ENCODE measurements at regions not wholly inside any gene's neighbourhood (a gene's known extent, or its start where the extent isn't known, plus 50 kb on each side); places are given as distances from the start of the nearest gene placed in this dataset.

DNA sequence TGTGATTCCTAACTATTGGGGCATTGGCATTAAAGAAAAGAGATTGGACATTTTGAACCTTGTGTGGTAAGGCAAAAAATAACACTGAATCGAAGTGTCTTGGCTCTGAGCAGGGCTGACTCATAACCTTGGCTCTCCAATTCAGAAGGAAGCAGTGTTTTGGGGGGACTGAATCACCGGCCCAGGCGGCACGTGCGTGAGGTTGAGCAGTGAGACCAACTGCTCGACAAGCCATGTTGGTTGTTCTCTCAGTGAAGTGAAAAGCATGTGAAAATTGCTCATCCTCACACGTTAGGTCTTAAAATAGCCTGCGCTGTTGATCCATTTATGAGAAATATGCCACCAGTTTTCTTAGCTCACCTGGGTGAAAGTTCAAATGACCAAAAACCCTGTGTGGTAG is 137.8 kb upstream of the SPACA1 start:
- TF ChIP-seq, protein P1, sequence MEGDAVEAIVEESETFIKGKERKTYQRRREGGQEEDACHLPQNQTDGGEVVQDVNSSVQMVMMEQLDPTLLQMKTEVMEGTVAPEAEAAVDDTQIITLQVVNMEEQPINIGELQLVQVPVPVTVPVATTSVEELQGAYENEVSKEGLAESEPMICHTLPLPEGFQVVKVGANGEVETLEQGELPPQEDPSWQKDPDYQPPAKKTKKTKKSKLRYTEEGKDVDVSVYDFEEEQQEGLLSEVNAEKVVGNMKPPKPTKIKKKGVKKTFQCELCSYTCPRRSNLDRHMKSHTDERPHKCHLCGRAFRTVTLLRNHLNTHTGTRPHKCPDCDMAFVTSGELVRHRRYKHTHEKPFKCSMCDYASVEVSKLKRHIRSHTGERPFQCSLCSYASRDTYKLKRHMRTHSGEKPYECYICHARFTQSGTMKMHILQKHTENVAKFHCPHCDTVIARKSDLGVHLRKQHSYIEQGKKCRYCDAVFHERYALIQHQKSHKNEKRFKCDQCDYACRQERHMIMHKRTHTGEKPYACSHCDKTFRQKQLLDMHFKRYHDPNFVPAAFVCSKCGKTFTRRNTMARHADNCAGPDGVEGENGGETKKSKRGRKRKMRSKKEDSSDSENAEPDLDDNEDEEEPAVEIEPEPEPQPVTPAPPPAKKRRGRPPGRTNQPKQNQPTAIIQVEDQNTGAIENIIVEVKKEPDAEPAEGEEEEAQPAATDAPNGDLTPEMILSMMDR (IDR thresholded peaks at IDR 0.05), result no peak
- TF ChIP-seq POLR2A (IDR thresholded peaks at IDR 0.05), result no peak
